Esophagus squamous epithelium (tissue), 4 donors: ENCODE measurements at regions not wholly inside any gene's neighbourhood (a gene's known extent, or its start where the extent isn't known, plus 50 kb on each side); places are given as distances from the start of the nearest gene placed in this dataset.

Source experiments
- POLR2A ChIP-seq, 4 donors: fragments of 450-650 bp; IDR thresholded peaks; one replicate each; pipeline ENCODE4 v1.6.1; 2017; ENCODE audit warnings: antibody characterized with exemption in 4 of 4, mild to moderate bottlenecking in 4 of 4, moderate library complexity in 3 of 4
- TF ChIP-seq, protein P1 (sequence below), 6 experiments: fragments of 450-650 bp in 4 of 6; fragments of 200-600 bp in 2 of 6; sonication (generic) in 2 of 6; IDR thresholded peaks; one replicate each; pipeline ENCODE4 v1.5.1; 2016 to 2019; ENCODE audit warnings: antibody characterized with exemption in 6 of 6, mild to moderate bottlenecking in 4 of 6, moderate library complexity in 4 of 6

DNA sequence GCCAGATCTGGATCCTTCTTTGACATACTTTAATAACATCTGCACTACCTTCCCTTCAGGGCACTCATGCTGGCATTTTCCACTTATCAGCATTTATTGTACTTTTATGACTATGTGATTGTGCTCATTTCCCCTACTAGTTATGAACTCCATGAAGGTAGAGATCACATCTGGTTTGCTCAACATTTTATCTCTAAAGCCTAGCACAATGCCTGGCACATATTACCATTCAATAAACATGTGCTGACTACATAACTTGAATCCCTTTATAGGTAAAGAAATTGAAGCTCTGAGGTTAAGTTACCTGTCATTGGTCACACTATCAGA, 221.2 kb downstream of the HHIPL2 start:
- TF ChIP-seq, protein P1, sequence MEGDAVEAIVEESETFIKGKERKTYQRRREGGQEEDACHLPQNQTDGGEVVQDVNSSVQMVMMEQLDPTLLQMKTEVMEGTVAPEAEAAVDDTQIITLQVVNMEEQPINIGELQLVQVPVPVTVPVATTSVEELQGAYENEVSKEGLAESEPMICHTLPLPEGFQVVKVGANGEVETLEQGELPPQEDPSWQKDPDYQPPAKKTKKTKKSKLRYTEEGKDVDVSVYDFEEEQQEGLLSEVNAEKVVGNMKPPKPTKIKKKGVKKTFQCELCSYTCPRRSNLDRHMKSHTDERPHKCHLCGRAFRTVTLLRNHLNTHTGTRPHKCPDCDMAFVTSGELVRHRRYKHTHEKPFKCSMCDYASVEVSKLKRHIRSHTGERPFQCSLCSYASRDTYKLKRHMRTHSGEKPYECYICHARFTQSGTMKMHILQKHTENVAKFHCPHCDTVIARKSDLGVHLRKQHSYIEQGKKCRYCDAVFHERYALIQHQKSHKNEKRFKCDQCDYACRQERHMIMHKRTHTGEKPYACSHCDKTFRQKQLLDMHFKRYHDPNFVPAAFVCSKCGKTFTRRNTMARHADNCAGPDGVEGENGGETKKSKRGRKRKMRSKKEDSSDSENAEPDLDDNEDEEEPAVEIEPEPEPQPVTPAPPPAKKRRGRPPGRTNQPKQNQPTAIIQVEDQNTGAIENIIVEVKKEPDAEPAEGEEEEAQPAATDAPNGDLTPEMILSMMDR (IDR thresholded peaks at IDR 0.05): no peak
- TF ChIP-seq POLR2A (IDR thresholded peaks at IDR 0.05): no peak
